Keratinocyte (primary cell): ENCODE measurements at regions not wholly inside any gene's neighbourhood (a gene's known extent, or its start where the extent isn't known, plus 50 kb on each side); places are given as distances from the start of the nearest gene placed in this dataset.

Experiments
- DNase-seq: peaks from one replicate; pipeline ENCODE4 v3.0.0-alpha.2; 2011; ENCODE audit warnings: low read depth, missing footprints, low spot score
- FAIRE-seq: peaks from 2 replicates; lab custom pipeline; 2011; peaks lifted over from hg19 to GRCh38; lab: Jason Lieb, UNC
- H2AFZ ChIP-seq: 2 replicates; pipeline ENCODE4 v1.6.0; 2012; ENCODE audit warnings: low read length, control low read depth, inconsistent platforms; ENCODE audit not compliant: control insufficient read depth
- H3K27ac ChIP-seq: 2 replicates; pipeline ENCODE4 v1.5.1; 2011; ENCODE audit warnings: low read length; ENCODE audit not compliant: control insufficient read depth, insufficient read depth
- H3K27me3 ChIP-seq: 3 replicates; pipeline ENCODE4 v1.6.0; 2011; ENCODE audit warnings: low read length; ENCODE audit not compliant: control insufficient read depth, insufficient read depth; ENCODE audit errors: extremely low read depth
- H3K36me3 ChIP-seq, 2 experiments: 2 replicates in 1 of 2; 3 replicates in 1 of 2; pipeline ENCODE4 v1.5.1; 2011; ENCODE audit warnings: low read length in 2 of 2, mild to moderate bottlenecking in 1 of 2; ENCODE audit not compliant: control insufficient read depth in 2 of 2, insufficient read depth in 2 of 2; ENCODE audit errors: extremely low read depth in 1 of 2
- H3K4me1 ChIP-seq: 3 replicates; pipeline ENCODE4 v1.5.1; 2011; ENCODE audit warnings: low read length; ENCODE audit not compliant: control insufficient read depth, insufficient read depth; ENCODE audit errors: extremely low read depth
- H3K4me2 ChIP-seq: 3 replicates; pipeline ENCODE4 v1.6.0; 2011; ENCODE audit warnings: low read depth, low read length; ENCODE audit not compliant: control insufficient read depth, insufficient read depth; ENCODE audit errors: extremely low read depth
- H3K4me3 ChIP-seq, 3 experiments: fragments of 200-600 bp in 1 of 3; sonication (generic) in 1 of 3; 2 replicates in 2 of 3; 3 replicates in 1 of 3; pipeline ENCODE4 v1.5.1; 2011 to 2016; ENCODE audit warnings: low read length in 3 of 3, mild to moderate bottlenecking in 3 of 3, control low read depth in 2 of 3, inconsistent platforms in 1 of 3, low read depth in 1 of 3, mixed read lengths in 1 of 3, mixed run types in 1 of 3, moderate library complexity in 1 of 3; ENCODE audit not compliant: control insufficient read depth in 2 of 3, insufficient read depth in 2 of 3; ENCODE audit errors: extremely low read depth in 1 of 3
- H3K79me2 ChIP-seq: 2 replicates; pipeline ENCODE4 v1.6.0; 2012; ENCODE audit warnings: low read length; ENCODE audit not compliant: control insufficient read depth, insufficient read depth
- H3K9ac ChIP-seq: 3 replicates; pipeline ENCODE4 v1.6.0; 2011; ENCODE audit warnings: low read length; ENCODE audit not compliant: control insufficient read depth, insufficient read depth; ENCODE audit errors: extremely low read depth
- H3K9me1 ChIP-seq: 3 replicates; pipeline ENCODE4 v1.6.0; 2011; ENCODE audit warnings: low read length; ENCODE audit not compliant: control insufficient read depth, insufficient read depth; ENCODE audit errors: extremely low read depth
- H3K9me3 ChIP-seq: 2 replicates; pipeline ENCODE4 v1.5.1; 2012; ENCODE audit warnings: low read depth, low read length; ENCODE audit not compliant: control insufficient read depth
- H4K20me1 ChIP-seq: 3 replicates; pipeline ENCODE4 v1.6.0; 2011; ENCODE audit warnings: low read length; ENCODE audit not compliant: control insufficient read depth, insufficient read depth; ENCODE audit errors: extremely low read depth
- CTCF ChIP-seq, 3 experiments: IDR thresholded peaks in 1 of 3; conservative IDR thresholded peaks in 1 of 3; optimal IDR thresholded peaks in 1 of 3; 2 replicates in 2 of 3; 3 replicates in 1 of 3; pipeline versions ENCODE3 to v1.5.1; 2011; ENCODE audit warnings: low read length in 3 of 3, mild to moderate bottlenecking in 3 of 3, moderate library complexity in 2 of 3, control low read depth in 1 of 3, inconsistent platforms in 1 of 3; ENCODE audit not compliant: insufficient read depth in 2 of 3; ENCODE audit errors: extremely low read depth in 1 of 3
- EZH2 ChIP-seq: IDR thresholded peaks from one replicate; pipeline ENCODE4 v1.6.1; 2012; ENCODE audit warnings: inconsistent platforms, mild to moderate bottlenecking, low read length, moderate library complexity
- dilution Hi-C: fragments of 300-500 bp; cut with MboI; formaldehyde crosslinking; loops from one replicate; pipeline ENCODE4 v1.7.0; 2020; ENCODE audit warnings: low sequenced_read_pairs; ENCODE audit not compliant: extremely low pct_ligation_motif_present

GRCh38 chr18:38898167-38898566 lies 1332.6 kb upstream of the CELF4 start:
- H3K36me3 ChIP-seq, result no peaks in the 10 kb centered on the region
- no peak overlapping the region for H3K27ac ChIP-seq
- no peaks in the 10 kb centered on the region for H3K4me1 ChIP-seq
- TF ChIP-seq EZH2, result no peak
- no peak for TF ChIP-seq CTCF (optimal IDR thresholded peaks at IDR 0.05 in 1 of 3, IDR thresholded peaks at IDR 0.05 in 1 of 3, conservative IDR thresholded peaks at IDR 0.05 in 1 of 3; ENCODE audit: extremely low read depth in 1 of 3, insufficient read depth in 2 of 3, low read length in 3 of 3)
- DNase-seq (no peak), FAIRE-seq (no peak)
- no peaks in the 10 kb centered on the region for H3K79me2 ChIP-seq
- dilution Hi-C loops, result no loop called here
- H3K4me2 ChIP-seq, result no peak overlapping the region
- no peaks in the 10 kb centered on the region for H3K27me3 ChIP-seq
- no peak overlapping the region for H3K9ac ChIP-seq
- H3K4me3 ChIP-seq, result no peak overlapping the region
- no peaks in the 10 kb centered on the region for H3K9me1 ChIP-seq
- no peak overlapping the region for H2AFZ ChIP-seq
- H3K9me3 ChIP-seq, result no peaks in the 10 kb centered on the region
- H4K20me1 ChIP-seq, result no peaks in the 10 kb centered on the region

GRCh38 chr18:38895560-38895959 lies 1330.0 kb upstream of the CELF4 start:
- FAIRE-seq (no peak), DNase-seq (no peak)
- no peaks in the 10 kb centered on the region for H3K79me2 ChIP-seq
- H3K9me3 ChIP-seq, result no peaks in the 10 kb centered on the region
- no peak overlapping the region for H3K4me3 ChIP-seq
- H3K4me2 ChIP-seq, result no peak overlapping the region
- no peaks in the 10 kb centered on the region for H4K20me1 ChIP-seq
- no peaks in the 10 kb centered on the region for H3K4me1 ChIP-seq
- dilution Hi-C loops, result no loop called here
- no peak overlapping the region for H2AFZ ChIP-seq
- H3K36me3 ChIP-seq, result no peaks in the 10 kb centered on the region
- no peaks in the 10 kb centered on the region for H3K9me1 ChIP-seq
- no peaks in the 10 kb centered on the region for H3K27me3 ChIP-seq
- no peak overlapping the region for H3K9ac ChIP-seq
- TF ChIP-seq EZH2, result no peak
- H3K27ac ChIP-seq, result no peak overlapping the region

GRCh38 chr18:38887671-38888020 lies 1322.0 kb upstream of the CELF4 start:
- TF ChIP-seq CTCF (optimal IDR thresholded peaks at IDR 0.05 in 1 of 3, IDR thresholded peaks at IDR 0.05 in 1 of 3, conservative IDR thresholded peaks at IDR 0.05 in 1 of 3; ENCODE audit: extremely low read depth in 1 of 3, insufficient read depth in 2 of 3, low read length in 3 of 3) (no peak), EZH2 (no peak)
- Histone ChIP-seq H3K9me1 (no peaks in the 10 kb centered on the region), H4K20me1 (no peaks in the 10 kb centered on the region), H2AFZ (no peak overlapping the region), H3K9ac (no peak overlapping the region), H3K27ac (no peak overlapping the region), H3K36me3 (no peaks in the 10 kb centered on the region), H3K4me1 (no peaks in the 10 kb centered on the region), H3K4me3 (no peak overlapping the region), H3K79me2 (no peaks in the 10 kb centered on the region), H3K9me3 (no peaks in the 10 kb centered on the region), H3K27me3 (no peaks in the 10 kb centered on the region), H3K4me2 (no peak overlapping the region)
- dilution Hi-C loops, result no loop called here
- no peak for FAIRE-seq
- no peak for DNase-seq
